ENCODE measurements at regions not wholly inside any gene's neighbourhood (a gene's known extent, or its start where the extent isn't known, plus 50 kb on each side); places are given as distances from the start of the nearest gene placed in this dataset.
A peak's percentile ranks its signal among the peaks of the same experiment; 100 is the strongest.

GRCh38 chr16:52054326-52054725 is 492.6 kb downstream of the TOX3 start:
- no peak for DNase-seq (ENCODE audit: low read depth)

- DNase-seq (ENCODE audit: low read depth) = no peak
These were observed 494.1 kb downstream of the TOX3 start for GRCh38 chr16:52052818-52053217.

- no peak for DNase-seq (ENCODE audit: low read depth)
These were observed 495.4 kb downstream of the TOX3 start for GRCh38 chr16:52051414-52052172.

- peak; percentile 9 for DNase-seq (ENCODE audit: low read depth)
These were observed 496.5 kb downstream of the TOX3 start for GRCh38 chr16:52050418-52050817.

- no peak for DNase-seq (ENCODE audit: low read depth)
These were observed 511.5 kb downstream of the TOX3 start for GRCh38 chr16:52035436-52035835.

GRCh38 chr16:52034830-52035229 is 512.1 kb downstream of the TOX3 start:
- no peak for DNase-seq (ENCODE audit: low read depth)

GRCh38 chr16:52033992-52034391 is 513.0 kb downstream of the TOX3 start:
- no peak for DNase-seq (ENCODE audit: low read depth)

- no peak for DNase-seq (ENCODE audit: low read depth)
These were observed 524.0 kb downstream of the TOX3 start for GRCh38 chr16:52022980-52023379.

- no peak for DNase-seq (ENCODE audit: low read depth)
These were observed 524.8 kb downstream of the TOX3 start for GRCh38 chr16:52022177-52022576.

- no peak for DNase-seq (ENCODE audit: low read depth)
These were observed 530.6 kb downstream of the TOX3 start for GRCh38 chr16:52016387-52016786.

- DNase-seq (ENCODE audit: low read depth) = no peak
These were observed 541.4 kb downstream of the TOX3 start for GRCh38 chr16:52005551-52005950.

- DNase-seq (ENCODE audit: low read depth) = no peak
These were observed 542.6 kb downstream of the TOX3 start for GRCh38 chr16:52004343-52004742.

- no peak for DNase-seq (ENCODE audit: low read depth)
These were observed 544.9 kb downstream of the TOX3 start for GRCh38 chr16:52002026-52002425.

- DNase-seq (ENCODE audit: low read depth) = no peak
These were observed 550.4 kb downstream of the TOX3 start for GRCh38 chr16:51996516-51996915.

- DNase-seq (ENCODE audit: low read depth) = peak; percentile 44
These were observed 552.3 kb downstream of the TOX3 start for GRCh38 chr16:51994597-51994996.

- DNase-seq (ENCODE audit: low read depth) = no peak
These were observed 557.2 kb downstream of the TOX3 start for GRCh38 chr16:51989637-51990230.

GRCh38 chr16:51988977-51989376 is 558.0 kb downstream of the TOX3 start:
- no peak for DNase-seq (ENCODE audit: low read depth)

- no peak for DNase-seq (ENCODE audit: low read depth)
These were observed 559.4 kb downstream of the TOX3 start for GRCh38 chr16:51987519-51987918.

GRCh38 chr16:51986717-51987116 is 560.2 kb downstream of the TOX3 start:
- DNase-seq (ENCODE audit: low read depth) = no peak

- no peak for DNase-seq (ENCODE audit: low read depth)
These were observed 560.6 kb downstream of the TOX3 start for GRCh38 chr16:51986301-51986700.

GRCh38 chr16:51985126-51985525 is 561.8 kb downstream of the TOX3 start:
- no peak for DNase-seq (ENCODE audit: low read depth)

- no peak for DNase-seq (ENCODE audit: low read depth)
These were observed 562.5 kb downstream of the TOX3 start for GRCh38 chr16:51984395-51984794.
